K562 (cell line): ENCODE measurements at regions not wholly inside any gene's neighbourhood (a gene's known extent, or its start where the extent isn't known, plus 50 kb on each side); places are given as distances from the start of the nearest gene placed in this dataset.

Source experiments
- ATAC-seq: fragments of 200-7000 bp; cut with Tn5 transposase; 3 replicates; pipeline ENCODE4 v1.9.1; 2020; ENCODE audit warnings: moderate library complexity
- BruUV-seq: library from RNA; stranded (reverse); fragments of 400-500 nt; replicated peaks from 2 replicates; lab custom pipeline; 2021; lab: Mats Ljungman, UMichigan
- CTCF ChIA-PET: fragments of 300-600 bp; formaldehyde crosslinking; extraction: SDS; loops from one replicate; lab custom pipeline; 2021; ENCODE audit warnings: low intra/inter-chr PET ratio; lab: Yijun Ruan, JAX
- POLR2A ChIA-PET: fragments of 300-600, 350-650 bp; sonication (Branson Sonifier 250); formaldehyde crosslinking; extraction: SDS; loops from one replicate; lab custom pipeline; 2021; ENCODE audit warnings: antibody characterized with exemption, inconsistent platforms; lab: Yijun Ruan, JAX
- DNase-seq, 4 experiments: peaks; one replicate each; pipeline versions ENCODE4 v3.0.0 to v3.0.0-alpha.2; 2011 to 2018; ENCODE audit warnings: low spot score in 3 of 4, mixed read lengths in 3 of 4; ENCODE audit errors: extremely low read depth in 1 of 4
- FAIRE-seq: peaks from 2 replicates; lab custom pipeline; 2011; peaks lifted over from hg19 to GRCh38; lab: Jason Lieb, UNC
- H2AFZ ChIP-seq: 2 replicates; pipeline ENCODE4 v1.6.0; 2011; ENCODE audit warnings: low read depth, low read length, control low read depth, inconsistent platforms
- H3K27ac ChIP-seq: fragments of 200-600 bp; 3 replicates; pipeline ENCODE4 v1.8.0; 2011; ENCODE audit warnings: low read depth, mild to moderate bottlenecking, control low read depth, inconsistent platforms, low read length, moderate library complexity, mixed read lengths; ENCODE audit errors: extremely low read depth
- H3K27me3 ChIP-seq, 2 experiments: fragments of 300-600 bp in 1 of 2; 2 replicates in 1 of 2; 3 replicates in 1 of 2; pipeline versions ENCODE4 v1.6.0 to v1.8.0; 2011; ENCODE audit warnings: inconsistent platforms in 2 of 2, low read length in 2 of 2, mild to moderate bottlenecking in 1 of 2, mixed read lengths in 1 of 2, moderate library complexity in 1 of 2; ENCODE audit not compliant: control insufficient read depth in 2 of 2, insufficient read depth in 2 of 2
- H3K36me3 ChIP-seq: fragments of 300-600 bp; 3 replicates; pipeline ENCODE4 v1.8.0; 2011; ENCODE audit warnings: mild to moderate bottlenecking, low read length, inconsistent platforms; ENCODE audit not compliant: control insufficient read depth, insufficient read depth
- H3K4me1 ChIP-seq, 2 experiments: fragments of 200-600 bp in 1 of 2; replicated peaks in 1 of 2; 2 replicates in 1 of 2; 3 replicates in 1 of 2; pipeline versions ENCODE4 v1.5.1 to v1.8.0; 2011; ENCODE audit warnings: inconsistent platforms in 2 of 2, low read length in 2 of 2, mild to moderate bottlenecking in 1 of 2, mixed read lengths in 1 of 2, moderate library complexity in 1 of 2; ENCODE audit not compliant: control insufficient read depth in 2 of 2, insufficient read depth in 2 of 2
- H3K4me2 ChIP-seq: 2 replicates; pipeline ENCODE4 v1.6.1; 2011; ENCODE audit warnings: low read length, control low read depth, inconsistent platforms, mixed read lengths; ENCODE audit not compliant: insufficient read depth
- H3K4me3 ChIP-seq: fragments of 200-600 bp; sonication (generic), shearing (Covaris generic); 2 replicates; pipeline ENCODE4 v1.5.1; 2016; ENCODE audit warnings: control low read depth, inconsistent platforms
- H3K79me2 ChIP-seq: fragments of 200-600 bp; 3 replicates; pipeline ENCODE4 v1.8.0; 2011; ENCODE audit warnings: low read length, inconsistent platforms; ENCODE audit not compliant: control insufficient read depth, insufficient read depth
- H3K9ac ChIP-seq, 2 experiments: 2 replicates each; pipeline versions ENCODE4 v1.6.0 to v1.6.1; 2011; ENCODE audit warnings: low read depth in 2 of 2, low read length in 2 of 2, control low read depth in 1 of 2, inconsistent platforms in 1 of 2, mild to moderate bottlenecking in 1 of 2, mixed read lengths in 1 of 2; ENCODE audit not compliant: insufficient read depth in 1 of 2
- H3K9me1 ChIP-seq: one replicate; pipeline ENCODE4 v1.6.0; 2011; ENCODE audit warnings: inconsistent platforms, mild to moderate bottlenecking, low read length, moderate library complexity; ENCODE audit not compliant: control insufficient read depth, insufficient read depth
- H3K9me3 ChIP-seq: replicated peaks from 2 replicates; pipeline ENCODE4 v1.5.1; 2011; ENCODE audit warnings: low read depth, low read length, inconsistent platforms; ENCODE audit not compliant: control insufficient read depth, insufficient read depth
- H4K20me1 ChIP-seq: replicated peaks from 2 replicates; pipeline ENCODE4 v1.6.1; 2011; ENCODE audit warnings: low read length, inconsistent platforms, mixed read lengths; ENCODE audit not compliant: control insufficient read depth, insufficient read depth
- ETS1 ChIP-seq: conservative IDR thresholded peaks from 2 replicates; pipeline ENCODE4 v1.6.1; 2011; ENCODE audit warnings: low read depth, mild to moderate bottlenecking, low read length; ENCODE audit not compliant: control insufficient read depth
- HBP1 ChIP-seq: fragments of 450-650 bp; formaldehyde crosslinking; IDR thresholded peaks from 2 replicates; pipeline ENCODE4 v1.4.0; 2022; ENCODE audit warnings: missing genetic modification characterization
- NFE2L1 ChIP-seq: fragments of 450-650 bp; IDR thresholded peaks from 2 replicates; pipeline ENCODE4 v1.6.1; 2016; ENCODE audit warnings: missing genetic modification characterization, low read depth, mild to moderate bottlenecking, missing compliant biosample characterization, moderate library complexity, borderline replicate concordance
- OTX1 ChIP-seq: fragments of 450-650 bp; formaldehyde crosslinking; IDR thresholded peaks from 2 replicates; pipeline ENCODE4 v1.4.0; 2022; ENCODE audit warnings: mild to moderate bottlenecking
- ZC3H8 ChIP-seq: fragments of 450-650 bp; IDR thresholded peaks from 2 replicates; pipeline ENCODE4 v1.6.1; 2017
- ZNF124 ChIP-seq: sonication (generic); formaldehyde crosslinking; IDR thresholded peaks from 2 replicates; pipeline ENCODE4 v1.8.1; 2022; ENCODE audit warnings: missing genetic modification reagents
- in situ Hi-C: fragments of 300-500 bp; cut with MboI; formaldehyde crosslinking; loops from 4 replicates; pipeline ENCODE4 v1.15.0; 2018; ENCODE audit warnings: inconsistent platforms, mixed read lengths
- intact Hi-C: fragments of 100-400 bp; cut with micrococcal nuclease; formaldehyde crosslinking; loops from 2 replicates; pipeline ENCODE4 v1.14.2; 2022
- TF ChIP-seq, protein P1 (sequence below): sonication (generic); formaldehyde crosslinking; IDR thresholded peaks from 2 replicates; pipeline ENCODE4 v1.8.1; 2023; ENCODE audit warnings: mild to moderate bottlenecking, missing genetic modification reagents, moderate library complexity

GRCh38 chr13:85432881-85433280, 366.3 kb downstream of the SLITRK6 start:
- Histone ChIP-seq H3K9ac (no peak overlapping the region), H3K36me3 (no peaks in the 10 kb centered on the region), H3K9me3 (no peaks in the 10 kb centered on the region), H3K79me2 (no peaks in the 10 kb centered on the region), H4K20me1 (no peaks in the 10 kb centered on the region), H2AFZ (no peak overlapping the region), H3K27ac (no peak overlapping the region), H3K4me1 (no peaks in the 10 kb centered on the region), H3K4me2 (no peak overlapping the region), H3K27me3 (no peaks in the 10 kb centered on the region), H3K4me3 (no peak overlapping the region), H3K9me1 (no peaks in the 10 kb centered on the region)
- TF ChIP-seq OTX1 (no peak), ZC3H8 (no peak), HBP1 (no peak), ETS1 (no peak), NFE2L1 (tag) (no peak), ZNF124 (CRISPR knock-in tag) (no peak)
- TF ChIP-seq, protein P1, sequence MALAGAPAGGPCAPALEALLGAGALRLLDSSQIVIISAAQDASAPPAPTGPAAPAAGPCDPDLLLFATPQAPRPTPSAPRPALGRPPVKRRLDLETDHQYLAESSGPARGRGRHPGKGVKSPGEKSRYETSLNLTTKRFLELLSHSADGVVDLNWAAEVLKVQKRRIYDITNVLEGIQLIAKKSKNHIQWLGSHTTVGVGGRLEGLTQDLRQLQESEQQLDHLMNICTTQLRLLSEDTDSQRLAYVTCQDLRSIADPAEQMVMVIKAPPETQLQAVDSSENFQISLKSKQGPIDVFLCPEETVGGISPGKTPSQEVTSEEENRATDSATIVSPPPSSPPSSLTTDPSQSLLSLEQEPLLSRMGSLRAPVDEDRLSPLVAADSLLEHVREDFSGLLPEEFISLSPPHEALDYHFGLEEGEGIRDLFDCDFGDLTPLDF (CRISPR knock-in tag), result no peak
- ATAC-seq (no peak), FAIRE-seq (no peak), DNase-seq (no peak)
- POLR2A ChIA-PET, result no interaction called here
- CTCF ChIA-PET, result no interaction called here
- in situ Hi-C loops, result no loop called here
- intact Hi-C loops, result no loop called here
- BruUV-seq, result no TSS peak
